ENCODE measurements at regions not wholly inside any gene's neighbourhood (a gene's known extent, or its start where the extent isn't known, plus 50 kb on each side); places are given as distances from the start of the nearest gene placed in this dataset.
"Not testable (repeated sequence)": the region's sequence is repeated elsewhere in the genome, so short reads cannot be mapped to it uniquely, and the experiment has no call there.

GRCh38 chr2:57703407-57703806 is 343.2 kb upstream of the VRK2 start:
- 70 to 77% (median 74%) methylated on average over 3 of the region's 3 CpGs for WGBS, 3 donors
- Histone ChIP-seq H3K27ac (ENCODE audit: low read depth in 1 of 3, low read length in 2 of 3) (no peak overlapping the region), H3K4me3 (ENCODE audit: low read depth in 1 of 3, low read length in 3 of 3) (no peak overlapping the region), H3K36me3 (ENCODE audit: control insufficient read depth in 3 of 3, insufficient read depth in 2 of 3, low read depth in 1 of 3, low read length in 3 of 3) (no peaks in the 10 kb centered on the region), H3K4me1 (ENCODE audit: control insufficient read depth in 3 of 3, insufficient read depth in 2 of 3, low read depth in 1 of 3, low read length in 2 of 3) (peaks cover 0 to 3% (median 0%) of the 10 kb centered on the region in 3 donors), H3K9me3 (ENCODE audit: control insufficient read depth in 2 of 2, insufficient read depth in 1 of 2, low read depth in 1 of 2, low read length in 1 of 2) (no peaks in the 10 kb centered on the region), H3K27me3 (ENCODE audit: control insufficient read depth in 3 of 3, insufficient read depth in 3 of 3, low read length in 3 of 3) (no peaks in the 10 kb centered on the region)
- DNase-seq: no peak
- no peak for FAIRE-seq

GRCh38 chr2:57707794-57708193 is 338.8 kb upstream of the VRK2 start:
- H3K4me1 ChIP-seq (ENCODE audit: control insufficient read depth in 3 of 3, insufficient read depth in 2 of 3, low read depth in 1 of 3, low read length in 2 of 3); H3K27ac ChIP-seq (ENCODE audit: low read depth in 1 of 3, low read length in 2 of 3); DNase-seq; H3K4me3 ChIP-seq (ENCODE audit: low read depth in 1 of 3, low read length in 3 of 3); FAIRE-seq; H3K9me3 ChIP-seq (ENCODE audit: control insufficient read depth in 2 of 2, insufficient read depth in 1 of 2, low read depth in 1 of 2, low read length in 1 of 2); H3K36me3 ChIP-seq (ENCODE audit: control insufficient read depth in 3 of 3, insufficient read depth in 2 of 3, low read depth in 1 of 3, low read length in 3 of 3); H3K27me3 ChIP-seq (ENCODE audit: control insufficient read depth in 3 of 3, insufficient read depth in 3 of 3, low read length in 3 of 3): not testable (repeated sequence)
- 77 to 85% (median 81%) methylated on average over 7 to 8 of the region's 8 CpGs for WGBS, 3 donors

GRCh38 chr2:57711991-57712390 is 334.6 kb upstream of the VRK2 start:
- H3K9me3 ChIP-seq (ENCODE audit: control insufficient read depth in 2 of 2, insufficient read depth in 1 of 2, low read depth in 1 of 2, low read length in 1 of 2): no peaks in the 10 kb centered on the region
- no peaks in the 10 kb centered on the region for H3K27me3 ChIP-seq (ENCODE audit: control insufficient read depth in 3 of 3, insufficient read depth in 3 of 3, low read length in 3 of 3)
- H3K27ac ChIP-seq (ENCODE audit: low read depth in 1 of 3, low read length in 2 of 3): no peak overlapping the region
- H3K4me3 ChIP-seq (ENCODE audit: low read depth in 1 of 3, low read length in 3 of 3): no peak overlapping the region
- H3K36me3 ChIP-seq (ENCODE audit: control insufficient read depth in 3 of 3, insufficient read depth in 2 of 3, low read depth in 1 of 3, low read length in 3 of 3): no peaks in the 10 kb centered on the region
- DNase-seq (no peak), FAIRE-seq (no peak)
- WGBS, 3 donors: 63 to 90% (median 83%) methylated on average over 1 of the region's 1 CpG
- no peaks in the 10 kb centered on the region for H3K4me1 ChIP-seq (ENCODE audit: control insufficient read depth in 3 of 3, insufficient read depth in 2 of 3, low read depth in 1 of 3, low read length in 2 of 3)

- Histone ChIP-seq H3K4me1 (ENCODE audit: control insufficient read depth in 3 of 3, insufficient read depth in 2 of 3, low read depth in 1 of 3, low read length in 2 of 3) (no peaks in the 10 kb centered on the region), H3K36me3 (ENCODE audit: control insufficient read depth in 3 of 3, insufficient read depth in 2 of 3, low read depth in 1 of 3, low read length in 3 of 3) (no peaks in the 10 kb centered on the region), H3K27ac (ENCODE audit: low read depth in 1 of 3, low read length in 2 of 3) (no peak overlapping the region), H3K4me3 (ENCODE audit: low read depth in 1 of 3, low read length in 3 of 3) (no peak overlapping the region), H3K9me3 (ENCODE audit: control insufficient read depth in 2 of 2, insufficient read depth in 1 of 2, low read depth in 1 of 2, low read length in 1 of 2) (no peaks in the 10 kb centered on the region), H3K27me3 (ENCODE audit: control insufficient read depth in 3 of 3, insufficient read depth in 3 of 3, low read length in 3 of 3) (no peaks in the 10 kb centered on the region)
- 24 to 26% (median 25%) methylated on average over 16 of the region's 16 CpGs for WGBS, 3 donors
- no peak for FAIRE-seq
- DNase-seq: peak; percentile 29 to 55
Observed at GRCh38 chr2:57720728-57721627, 325.6 kb upstream of the VRK2 start.

- H3K4me1 ChIP-seq (ENCODE audit: control insufficient read depth in 3 of 3, insufficient read depth in 2 of 3, low read depth in 1 of 3, low read length in 2 of 3): no peaks in the 10 kb centered on the region
- H3K9me3 ChIP-seq (ENCODE audit: control insufficient read depth in 2 of 2, insufficient read depth in 1 of 2, low read depth in 1 of 2, low read length in 1 of 2): no peaks in the 10 kb centered on the region
- WGBS, 3 donors: 68 to 75% (median 69%) methylated on average over 5 of the region's 5 CpGs
- H3K27me3 ChIP-seq (ENCODE audit: control insufficient read depth in 3 of 3, insufficient read depth in 3 of 3, low read length in 3 of 3): no peaks in the 10 kb centered on the region
- FAIRE-seq (no peak), DNase-seq (no peak)
- H3K27ac ChIP-seq (ENCODE audit: low read depth in 1 of 3, low read length in 2 of 3): no peak overlapping the region
- H3K36me3 ChIP-seq (ENCODE audit: control insufficient read depth in 3 of 3, insufficient read depth in 2 of 3, low read depth in 1 of 3, low read length in 3 of 3): no peaks in the 10 kb centered on the region
- no peak overlapping the region for H3K4me3 ChIP-seq (ENCODE audit: low read depth in 1 of 3, low read length in 3 of 3)
Observed at GRCh38 chr2:57725337-57725947, 321.2 kb upstream of the VRK2 start.

- no peaks in the 10 kb centered on the region for H3K27me3 ChIP-seq (ENCODE audit: control insufficient read depth in 3 of 3, insufficient read depth in 3 of 3, low read length in 3 of 3)
- H3K36me3 ChIP-seq (ENCODE audit: control insufficient read depth in 3 of 3, insufficient read depth in 2 of 3, low read depth in 1 of 3, low read length in 3 of 3): no peaks in the 10 kb centered on the region
- DNase-seq (no peak), FAIRE-seq (no peak)
- WGBS, 3 donors: 44 to 56% (median 45%) methylated on average over 4 of the region's 4 CpGs
- no peak overlapping the region for H3K27ac ChIP-seq (ENCODE audit: low read depth in 1 of 3, low read length in 2 of 3)
- no peaks in the 10 kb centered on the region for H3K4me1 ChIP-seq (ENCODE audit: control insufficient read depth in 3 of 3, insufficient read depth in 2 of 3, low read depth in 1 of 3, low read length in 2 of 3)
- no peak overlapping the region for H3K4me3 ChIP-seq (ENCODE audit: low read depth in 1 of 3, low read length in 3 of 3)
- H3K9me3 ChIP-seq (ENCODE audit: control insufficient read depth in 2 of 2, insufficient read depth in 1 of 2, low read depth in 1 of 2, low read length in 1 of 2): no peaks in the 10 kb centered on the region
Observed at GRCh38 chr2:57726294-57726693, 320.3 kb upstream of the VRK2 start.

- no peak for DNase-seq
- Histone ChIP-seq H3K36me3 (ENCODE audit: control insufficient read depth in 3 of 3, insufficient read depth in 2 of 3, low read depth in 1 of 3, low read length in 3 of 3) (no peaks in the 10 kb centered on the region), H3K27me3 (ENCODE audit: control insufficient read depth in 3 of 3, insufficient read depth in 3 of 3, low read length in 3 of 3) (no peaks in the 10 kb centered on the region), H3K4me3 (ENCODE audit: low read depth in 1 of 3, low read length in 3 of 3) (no peak overlapping the region), H3K27ac (ENCODE audit: low read depth in 1 of 3, low read length in 2 of 3) (no peak overlapping the region), H3K4me1 (ENCODE audit: control insufficient read depth in 3 of 3, insufficient read depth in 2 of 3, low read depth in 1 of 3, low read length in 2 of 3) (no peaks in the 10 kb centered on the region), H3K9me3 (ENCODE audit: control insufficient read depth in 2 of 2, insufficient read depth in 1 of 2, low read depth in 1 of 2, low read length in 1 of 2) (no peaks in the 10 kb centered on the region)
- FAIRE-seq: no peak
- WGBS, 3 donors: 90 to 100% (median 96%) methylated on average over 1 of the region's 1 CpG
Observed at GRCh38 chr2:57728691-57729090, 317.9 kb upstream of the VRK2 start.

- FAIRE-seq: no peak
- peak overlapping the region in 1 of 3 donors; percentile 47 for H3K27ac ChIP-seq (ENCODE audit: low read depth in 1 of 3, low read length in 2 of 3)
- DNase-seq: peak; percentile 14 to 57
Observed at GRCh38 chr2:57733956-57734355, 312.6 kb upstream of the VRK2 start.

More at GRCh38 chr2:57733956-57734355, 312.6 kb upstream of the VRK2 start:
- Histone ChIP-seq H3K4me3 (ENCODE audit: low read depth in 1 of 3, low read length in 3 of 3) (no peak overlapping the region), H3K4me1 (ENCODE audit: control insufficient read depth in 3 of 3, insufficient read depth in 2 of 3, low read depth in 1 of 3, low read length in 2 of 3) (no peaks in the 10 kb centered on the region), H3K36me3 (ENCODE audit: control insufficient read depth in 3 of 3, insufficient read depth in 2 of 3, low read depth in 1 of 3, low read length in 3 of 3) (no peaks in the 10 kb centered on the region), H3K9me3 (ENCODE audit: control insufficient read depth in 2 of 2, insufficient read depth in 1 of 2, low read depth in 1 of 2, low read length in 1 of 2) (no peaks in the 10 kb centered on the region), H3K27me3 (ENCODE audit: control insufficient read depth in 3 of 3, insufficient read depth in 3 of 3, low read length in 3 of 3) (no peaks in the 10 kb centered on the region)
